ENCODE measurements at regions not wholly inside any gene's neighbourhood (a gene's known extent, or its start where the extent isn't known, plus 50 kb on each side); places are given as distances from the start of the nearest gene placed in this dataset.
A peak's percentile ranks its signal among the peaks of the same experiment; 100 is the strongest.
"Not testable (repeated sequence)": the region's sequence is repeated elsewhere in the genome, so short reads cannot be mapped to it uniquely, and the experiment has no call there.

DNA sequence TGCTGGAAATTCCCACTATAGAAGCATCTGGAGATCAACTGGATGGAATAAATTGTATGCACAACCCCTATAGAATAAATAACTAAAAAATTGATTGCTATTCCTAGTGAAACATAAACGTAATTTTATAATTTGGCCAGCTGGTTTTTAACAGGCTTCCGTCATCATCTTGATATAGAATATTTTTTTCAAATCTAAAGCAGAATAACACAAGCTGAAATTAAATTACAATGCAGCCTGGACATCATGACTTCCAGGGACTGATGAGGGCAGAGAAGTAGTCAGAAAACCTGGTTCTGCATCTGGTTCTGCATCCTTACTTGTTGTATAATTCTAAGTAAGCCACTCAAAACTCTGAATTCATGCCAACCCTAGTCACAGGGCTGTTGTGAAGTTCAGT lies 146.1 kb downstream of the MEX3B start:
- no peak for DNase-seq

DNA sequence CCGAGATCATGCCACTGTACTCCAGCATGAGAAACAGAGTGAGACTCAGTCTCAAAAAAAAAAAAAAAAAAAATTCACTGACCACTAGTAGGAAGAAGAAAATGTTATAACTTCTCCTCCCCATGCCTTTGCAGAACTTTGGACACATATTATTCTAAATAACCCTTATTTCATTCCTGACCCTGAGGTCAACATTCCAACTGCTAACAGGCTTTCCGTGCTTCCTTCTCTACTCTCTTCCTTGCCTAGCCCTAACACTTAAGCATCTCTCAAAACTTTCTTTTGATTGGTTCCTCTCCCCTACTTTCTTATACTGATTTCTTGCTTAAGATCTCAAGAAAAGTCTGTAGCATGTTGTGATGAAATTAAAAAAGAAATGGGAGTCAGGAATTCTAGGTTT lies 146.8 kb downstream of the MEX3B start:
- DNase-seq = no peak

DNA sequence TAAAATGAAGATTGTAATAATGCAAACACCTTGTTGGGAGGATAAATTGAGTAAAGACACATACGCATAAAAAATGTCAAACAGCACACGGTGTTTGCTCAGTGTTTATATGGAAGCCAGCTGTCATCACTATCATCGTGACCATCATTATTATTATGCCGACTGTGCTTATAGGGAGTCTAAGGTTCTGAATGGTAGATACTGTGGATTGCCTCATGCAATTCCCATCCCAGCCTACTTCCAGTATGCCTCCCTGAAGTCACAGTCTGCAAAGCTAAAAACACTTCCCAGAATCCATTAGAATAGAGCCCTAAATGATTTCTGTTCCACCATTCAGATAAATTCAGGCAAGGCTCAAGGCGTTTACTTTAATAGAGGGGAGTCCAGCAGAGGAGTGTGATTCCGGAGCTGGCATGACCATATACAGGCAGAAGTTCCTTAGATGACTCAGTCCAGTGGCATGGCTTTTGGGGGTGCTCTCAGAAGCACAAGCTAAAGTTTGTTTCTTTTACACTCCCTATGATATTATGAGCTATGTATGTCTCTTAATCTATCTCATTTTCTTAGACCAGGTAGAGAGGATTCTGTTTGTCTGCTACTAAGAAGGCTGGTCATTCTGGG lies 148.7 kb downstream of the MEX3B start:
- DNase-seq = peak; percentile 87

DNA sequence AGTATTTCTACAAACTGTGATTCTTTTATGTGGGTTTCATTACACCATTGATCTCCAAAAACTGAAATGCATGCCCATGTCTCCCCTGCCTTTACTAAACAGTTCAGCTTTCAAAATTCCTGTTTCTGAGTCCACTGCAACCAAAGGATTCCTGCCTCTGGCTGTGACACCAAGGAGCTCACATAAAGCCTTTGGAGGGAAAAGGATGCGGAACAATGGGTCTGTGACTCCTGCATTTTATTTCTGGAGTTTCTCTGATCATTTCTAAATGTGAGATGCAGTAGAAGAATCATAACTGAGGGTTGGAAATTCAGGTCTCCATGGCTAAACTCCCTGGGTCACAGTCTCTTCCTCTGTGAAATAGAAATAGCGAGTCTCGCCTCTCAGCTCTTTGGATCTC lies 149.5 kb downstream of the MEX3B start:
- DNase-seq = no peak

DNA sequence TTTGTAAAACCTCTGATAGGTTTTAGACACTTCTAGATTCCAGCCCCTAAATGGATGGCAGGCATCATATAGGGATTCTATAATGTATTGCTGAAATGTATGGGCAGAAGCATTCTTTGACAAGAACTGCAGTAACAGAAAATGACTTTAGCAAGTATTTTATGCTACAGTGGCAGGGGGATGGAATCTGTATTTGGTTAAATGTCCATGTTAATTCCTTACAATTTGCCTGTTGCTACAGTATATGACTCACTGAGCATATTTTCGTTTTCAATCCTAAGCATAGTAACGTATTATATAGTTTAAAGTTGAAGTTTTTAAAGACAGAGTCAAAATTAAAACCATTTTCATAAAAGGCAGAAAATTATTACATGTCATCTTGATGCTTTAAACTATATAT lies 150.1 kb downstream of the MEX3B start:
- DNase-seq = peak; percentile 49

DNA sequence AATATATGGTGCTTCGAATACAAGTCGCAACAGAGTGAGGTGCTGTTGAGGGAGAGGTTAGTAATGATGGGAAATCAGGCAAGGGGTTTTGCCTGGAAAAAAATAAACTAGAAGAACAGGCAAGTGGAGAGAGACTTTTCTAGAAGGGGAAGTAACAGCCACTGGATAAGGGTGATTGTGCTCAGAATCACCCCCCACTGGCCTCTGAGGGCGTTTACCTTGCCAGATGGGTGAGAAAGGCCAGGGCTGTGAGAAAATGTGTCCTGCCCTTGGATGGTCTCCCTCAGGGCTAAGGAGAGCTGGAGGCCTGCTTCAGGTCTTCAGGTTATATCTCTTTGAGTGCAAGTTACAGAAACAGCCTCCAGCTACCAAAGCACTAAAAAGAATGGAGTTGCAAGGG lies 151.8 kb downstream of the MEX3B start:
- no peak for DNase-seq

DNA sequence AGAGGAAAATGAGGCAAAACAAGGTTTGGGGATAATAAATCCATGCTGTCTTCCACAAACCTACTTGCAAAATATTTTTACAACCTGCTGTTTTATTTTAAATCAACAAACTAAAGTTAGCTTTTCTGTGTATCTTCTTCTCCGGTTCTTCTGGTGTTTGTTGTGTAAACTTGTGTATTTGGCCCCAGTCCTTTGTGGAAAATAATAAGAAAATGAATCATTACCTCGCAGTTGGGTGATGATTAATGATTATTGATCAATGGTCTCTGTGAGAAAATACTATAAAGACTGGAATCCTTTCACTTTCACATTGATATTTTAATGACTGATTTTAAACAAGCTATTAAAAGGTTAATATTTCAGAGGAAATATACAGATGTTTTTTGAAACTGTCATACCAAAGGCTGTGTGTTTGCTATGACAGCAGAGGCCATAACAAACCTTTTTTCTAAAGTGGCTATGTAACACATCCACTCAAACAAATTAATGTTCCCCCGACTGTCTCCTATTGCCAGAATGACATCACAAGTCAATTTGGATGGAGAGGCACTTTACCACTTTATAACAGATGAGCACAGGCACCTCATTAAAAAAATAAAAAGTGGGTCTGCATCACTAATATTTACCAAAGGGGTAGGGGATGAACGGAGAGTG lies 152.5 kb downstream of the MEX3B start:
- no peak for DNase-seq

DNA sequence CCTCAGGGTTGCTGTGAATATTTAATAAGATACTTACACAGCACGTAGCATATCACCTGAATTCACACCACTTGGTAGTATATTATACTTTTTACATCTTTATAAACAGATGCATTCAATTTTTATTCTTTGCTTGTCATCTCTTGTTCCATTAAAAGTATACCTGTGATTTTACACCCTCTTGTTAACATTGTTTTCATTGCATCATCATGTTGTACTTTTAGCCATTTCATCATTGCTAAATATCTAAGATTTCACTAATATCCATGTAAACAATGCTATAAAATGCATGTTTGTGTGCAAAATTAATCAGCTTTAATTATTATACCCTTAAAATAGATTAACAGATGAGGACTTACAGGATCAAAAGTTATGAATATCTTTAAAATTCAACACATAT lies 155.3 kb downstream of the MEX3B start:
- DNase-seq = no peak

DNA sequence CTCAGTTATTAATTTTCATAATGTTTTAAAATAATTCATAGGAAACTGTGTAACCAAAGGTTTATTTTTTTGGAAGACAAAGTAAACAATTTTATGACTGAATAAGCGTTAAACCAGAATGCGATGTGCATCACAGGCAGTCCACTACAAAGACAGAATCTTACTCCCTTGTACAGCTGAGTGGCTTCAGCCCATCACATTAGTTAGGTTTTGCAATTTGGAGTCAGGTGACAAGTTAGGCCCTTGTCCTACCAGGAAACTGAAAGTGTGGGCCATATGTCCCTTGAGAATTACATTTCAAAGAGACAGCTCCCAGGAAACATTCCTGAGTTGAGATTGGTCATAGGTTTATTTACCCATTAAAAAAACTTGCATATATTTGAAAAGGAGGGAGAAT lies 156.3 kb downstream of the MEX3B start:
- DNase-seq = no peak

DNA sequence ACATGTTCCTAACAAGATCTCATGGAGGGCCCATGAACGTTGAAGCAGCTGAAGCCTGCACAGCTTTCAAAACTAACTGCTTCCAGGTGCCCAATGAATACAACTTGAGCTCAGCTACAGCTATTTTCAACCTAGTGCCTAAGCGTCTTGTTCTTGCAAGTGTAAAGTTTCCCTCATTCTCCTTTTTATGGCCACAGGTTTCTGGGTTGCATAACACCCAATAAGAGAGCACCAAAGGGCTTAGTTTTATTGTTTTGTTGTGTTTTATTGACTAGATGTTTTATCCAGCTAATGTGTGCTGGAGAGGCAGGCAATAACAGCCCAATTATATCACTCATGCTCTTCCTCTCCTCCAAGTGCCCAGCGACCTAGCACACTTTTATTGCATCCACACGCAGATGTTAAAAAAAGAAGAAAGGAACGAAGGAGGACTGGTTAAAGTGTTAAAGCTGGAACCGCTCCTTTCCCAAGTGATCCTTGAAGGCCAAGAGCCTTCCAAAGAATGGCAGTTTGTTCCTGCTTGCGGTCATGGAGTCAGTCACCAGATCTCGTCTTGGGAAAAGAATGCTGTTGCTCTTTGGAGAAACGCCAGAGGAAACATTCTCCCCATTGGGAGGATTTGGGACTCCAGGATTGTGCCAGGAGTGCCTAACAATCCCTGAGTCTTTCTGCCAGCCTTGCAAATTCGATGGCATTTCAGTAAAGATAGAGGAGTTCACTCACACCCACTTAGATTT lies 156.9 kb downstream of the MEX3B start:
- peak; percentile 71 for DNase-seq

DNA sequence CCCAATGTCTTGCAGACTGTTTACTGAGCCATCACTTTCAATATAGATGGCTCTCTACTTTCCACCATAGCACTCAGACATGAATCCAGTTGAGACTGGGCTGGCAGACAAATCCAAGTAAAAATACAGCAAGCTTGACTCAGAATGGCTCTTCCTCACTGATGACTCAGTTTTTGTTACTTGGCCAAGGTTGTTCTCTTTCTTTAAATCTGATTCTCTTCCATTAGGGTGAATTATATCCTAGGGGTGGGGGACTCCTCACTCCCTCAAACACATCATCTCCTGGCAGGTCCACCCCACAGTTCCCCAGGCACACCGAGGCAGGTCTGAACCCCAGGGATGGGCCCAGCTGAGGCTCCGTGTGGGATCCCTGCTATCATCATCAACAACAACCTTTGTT lies 157.9 kb downstream of the MEX3B start:
- peak; percentile 88 for DNase-seq

DNA sequence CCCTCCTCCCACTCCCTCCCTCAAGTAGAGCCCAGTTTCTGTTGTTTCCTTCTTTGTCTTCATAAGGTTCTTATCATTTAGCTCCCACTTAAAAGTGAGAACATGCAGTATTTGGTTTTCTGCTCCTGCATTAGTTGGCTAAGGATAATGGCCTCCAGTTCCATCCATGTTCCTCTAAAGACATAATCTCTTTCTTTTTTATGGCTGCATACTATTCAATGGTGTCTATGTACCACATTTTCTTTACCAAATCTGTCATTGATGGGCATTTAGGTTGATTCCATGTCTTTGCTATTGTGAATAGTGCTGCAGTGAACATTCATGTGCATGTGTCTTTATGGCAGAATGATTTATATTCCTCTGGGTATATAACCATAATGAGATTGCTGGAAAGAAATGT lies 158.6 kb downstream of the MEX3B start:
- not testable (repeated sequence) for DNase-seq

DNA sequence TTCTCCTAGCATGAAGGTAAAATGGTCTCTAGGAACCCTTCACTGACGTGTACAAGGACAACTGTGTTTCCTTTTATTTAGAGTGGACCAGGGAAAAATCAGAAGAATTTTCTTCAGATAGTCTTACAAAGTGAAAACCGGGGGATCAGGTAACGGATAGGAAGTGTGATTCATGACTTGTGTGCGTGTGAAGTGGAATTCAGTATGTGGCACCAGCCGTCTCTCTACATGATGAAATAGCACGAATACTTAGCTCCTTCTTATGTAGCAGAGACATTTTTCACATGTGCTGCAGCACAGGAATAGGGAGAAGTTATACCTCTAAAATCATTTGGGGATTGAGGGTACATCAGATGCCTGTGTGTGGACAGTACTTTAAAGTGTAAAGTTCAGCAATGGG lies 159.2 kb downstream of the MEX3B start:
- peak; percentile 55 for DNase-seq

DNA sequence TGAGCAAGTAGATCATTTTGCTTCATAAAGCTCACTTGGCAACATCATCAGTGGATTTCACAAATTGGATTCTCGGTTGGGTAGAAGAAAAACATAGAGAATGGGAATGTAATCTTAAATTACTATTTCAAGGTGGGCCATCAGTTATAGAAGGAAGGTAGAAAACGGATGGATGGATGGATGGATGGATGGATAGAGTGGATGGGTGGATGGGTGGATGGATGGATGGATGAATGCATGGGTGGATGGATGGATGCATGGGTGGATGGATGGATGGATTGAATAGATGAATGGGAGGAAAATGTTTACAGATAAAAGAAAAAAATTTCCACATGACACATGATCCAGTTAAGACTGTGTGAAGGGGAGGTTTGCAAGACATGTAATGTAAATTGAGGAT lies 159.7 kb downstream of the MEX3B start:
- no peak for DNase-seq

DNA sequence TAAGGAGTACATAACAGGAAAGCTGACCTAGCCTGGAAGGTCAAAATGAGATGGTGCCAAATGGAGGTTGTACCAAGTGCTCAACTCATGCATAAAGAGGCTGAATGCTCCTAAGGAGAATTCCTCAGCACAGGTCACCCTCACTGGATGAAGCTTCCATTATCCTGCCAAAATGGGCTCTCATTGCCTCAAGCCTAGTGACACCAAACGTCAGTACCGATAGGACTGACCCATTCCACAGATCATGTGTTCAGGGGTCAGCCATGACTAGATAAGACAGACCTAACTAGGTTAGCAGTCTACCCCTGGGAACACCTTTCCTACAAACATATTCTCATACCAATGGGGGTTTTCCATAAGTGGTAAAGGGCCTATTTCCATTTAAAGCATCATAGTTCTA lies 160.7 kb downstream of the MEX3B start:
- DNase-seq = no peak

DNA sequence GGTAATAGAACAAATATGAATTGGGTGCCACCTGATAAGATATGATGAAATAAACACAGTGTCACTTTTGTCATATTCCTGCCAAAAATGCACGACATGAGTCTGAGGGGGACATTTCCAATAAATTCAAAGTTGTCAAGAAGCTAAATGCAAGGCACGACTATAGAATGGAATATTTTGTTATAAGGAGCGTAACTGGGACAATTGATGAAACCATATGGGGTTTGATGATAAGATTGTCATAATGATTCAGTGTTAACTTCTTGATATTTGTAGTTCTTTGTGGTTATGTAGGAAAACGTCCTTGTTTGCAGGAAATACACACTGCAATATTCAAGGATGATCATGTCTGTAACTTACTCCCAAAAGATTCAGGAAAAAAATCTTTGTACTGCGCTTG lies 163.3 kb downstream of the MEX3B start:
- DNase-seq = no peak

DNA sequence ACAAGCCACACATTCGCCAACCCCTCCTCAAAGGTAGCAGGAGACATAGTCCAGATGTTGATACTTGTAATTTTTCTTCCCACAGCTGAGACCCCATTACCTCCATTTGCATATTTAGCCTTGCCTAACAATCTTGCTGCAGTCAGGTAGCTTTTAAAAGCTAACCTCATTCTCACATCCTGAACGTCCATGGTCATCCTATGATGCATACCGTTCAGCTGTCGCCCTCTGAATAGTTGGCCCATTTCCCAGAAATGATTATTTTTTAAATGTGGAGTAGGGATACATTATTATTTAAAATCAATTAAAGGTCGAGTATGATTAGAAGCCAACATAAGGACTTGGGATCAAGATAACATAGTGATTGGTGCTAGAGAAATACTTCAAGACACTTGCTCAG lies 165.0 kb downstream of the MEX3B start:
- no peak for DNase-seq

DNA sequence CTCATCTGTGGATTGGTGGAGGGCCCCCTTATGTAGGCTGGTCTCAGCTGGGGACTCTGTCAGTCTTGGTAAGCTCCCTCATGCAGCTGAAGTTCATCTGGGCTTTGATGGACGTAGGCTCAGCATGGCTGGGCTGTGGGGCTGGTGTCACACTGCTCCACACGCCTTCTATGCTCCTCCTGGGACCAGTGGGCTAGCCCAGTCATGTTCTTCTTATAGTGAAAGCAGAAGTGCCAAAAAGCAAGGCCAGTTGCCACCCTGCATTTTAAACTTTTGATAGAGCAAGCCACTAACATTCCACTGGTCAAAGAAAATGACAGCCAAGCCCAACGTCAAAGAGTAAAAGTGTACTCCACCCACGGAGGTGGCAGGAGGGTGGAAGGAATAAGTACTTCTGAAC lies 165.5 kb downstream of the MEX3B start:
- DNase-seq = no peak

DNA sequence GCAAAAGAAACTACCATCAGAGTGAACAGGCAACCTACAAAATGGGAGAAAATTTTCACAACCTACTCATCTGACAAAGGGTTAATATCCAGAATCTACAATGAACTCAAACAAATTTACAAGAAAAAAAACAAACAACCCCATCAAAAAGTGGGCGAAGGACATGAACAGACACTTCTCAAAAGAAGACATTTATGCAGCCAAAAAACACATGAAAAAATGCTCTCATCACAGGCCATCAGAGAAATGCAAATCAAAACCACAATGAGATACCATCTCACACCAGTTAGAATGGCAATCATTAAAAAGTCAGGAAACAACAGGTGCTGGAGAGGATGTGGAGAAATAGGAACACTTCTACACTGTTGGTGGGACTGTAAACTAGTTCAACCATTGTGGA lies 170.1 kb downstream of the MEX3B start:
- DNase-seq = not testable (repeated sequence)

DNA sequence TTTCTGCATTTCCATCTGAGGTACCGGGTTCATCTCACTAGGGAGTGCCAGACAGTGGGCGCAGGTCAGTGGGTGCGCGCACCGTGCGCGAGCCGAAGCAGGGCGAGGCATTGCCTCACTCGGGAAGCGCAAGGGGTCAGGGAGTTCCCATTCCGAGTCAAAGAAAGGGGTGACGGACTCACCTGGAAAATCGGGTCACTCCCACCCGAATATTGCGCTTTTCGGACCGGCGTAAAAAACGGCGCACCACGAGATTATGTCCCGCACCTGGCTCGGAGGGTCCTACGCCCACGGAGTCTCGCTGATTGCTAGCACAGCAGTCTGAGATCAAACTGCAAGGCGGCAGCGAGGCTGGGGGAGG lies 175.1 kb downstream of the MEX3B start:
- not testable (repeated sequence) for DNase-seq

DNA sequence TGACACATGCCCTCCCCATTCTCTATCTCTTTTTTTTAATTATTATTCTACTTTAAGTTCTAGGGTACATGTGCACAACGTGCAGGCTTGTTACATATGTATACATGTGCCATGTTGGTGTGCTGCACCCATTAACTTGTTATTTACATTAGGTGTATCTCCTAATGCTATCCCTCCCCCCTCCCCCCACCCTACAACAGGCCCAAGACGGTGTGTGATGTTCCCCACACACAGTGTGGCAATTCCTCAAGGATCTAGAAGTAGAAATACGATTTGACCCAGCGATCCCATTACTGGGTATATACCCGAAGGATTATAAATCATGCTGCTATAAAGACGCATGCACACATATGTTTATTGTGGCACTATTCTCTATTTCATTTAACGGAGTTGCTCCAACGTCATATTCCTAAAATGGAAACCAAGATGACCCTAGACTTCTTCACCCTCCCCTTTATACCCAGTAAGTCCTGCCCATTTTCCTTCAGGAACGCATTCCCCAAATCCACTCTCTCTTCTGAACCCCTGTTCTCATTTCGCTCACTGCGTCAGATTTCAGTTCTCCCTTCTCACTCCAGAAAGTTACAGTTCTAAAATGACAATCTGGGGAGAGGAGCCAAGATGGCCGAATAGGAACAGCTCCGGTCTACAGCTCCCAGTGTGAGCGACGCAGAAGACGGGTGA lies 175.6 kb downstream of the MEX3B start:
- not testable (repeated sequence) for DNase-seq

DNA sequence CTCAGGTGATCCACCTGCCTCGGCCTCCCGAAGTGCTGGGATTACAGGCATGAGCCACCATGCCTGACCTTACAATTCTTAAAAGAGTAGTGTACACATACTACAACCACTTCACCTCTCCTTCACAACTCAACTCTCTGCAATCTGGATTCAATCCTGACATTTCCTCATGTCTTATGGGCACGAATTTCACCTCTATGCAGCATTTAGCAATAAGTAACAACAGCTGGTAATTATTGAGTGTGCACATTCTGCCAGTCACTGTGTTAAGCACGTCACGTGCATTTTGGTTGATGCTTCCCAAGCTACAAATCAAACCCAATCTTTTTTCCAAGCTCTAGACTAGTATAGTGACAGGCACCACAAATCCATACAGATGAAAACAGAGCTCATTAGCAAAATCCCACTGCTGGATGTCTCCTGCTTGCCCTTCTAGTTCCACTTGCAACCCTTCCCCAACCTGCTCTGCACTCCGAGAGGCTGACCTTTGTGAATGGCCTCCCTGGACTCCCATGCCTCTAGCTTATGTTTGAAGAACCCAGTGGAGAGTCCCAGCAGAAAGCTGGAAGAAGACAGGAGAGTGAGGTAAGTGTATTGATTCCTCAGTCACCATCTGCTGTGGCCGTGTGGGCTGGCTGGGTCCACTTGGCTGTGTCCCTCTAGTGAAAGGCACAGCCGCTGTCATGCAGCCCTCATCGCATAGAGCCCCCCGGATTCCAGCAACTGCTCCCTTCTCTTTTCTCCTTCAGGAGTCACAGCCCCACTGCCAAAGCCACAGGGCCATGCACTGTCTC lies 176.5 kb downstream of the MEX3B start:
- no peak for DNase-seq
